PC-9 (cell line): ENCODE measurements at regions not wholly inside any gene's neighbourhood (a gene's known extent, or its start where the extent isn't known, plus 50 kb on each side); places are given as distances from the start of the nearest gene placed in this dataset.

Source experiments
- BruUV-seq: library from RNA; stranded (reverse); fragments of 400-500 nt; replicated peaks from 2 replicates; lab custom pipeline; 2021; lab: Mats Ljungman, UMichigan
- CTCF ChIA-PET: fragments of 300-600 bp; sonication (Branson Sonifier 250); formaldehyde crosslinking; loops from one replicate; lab custom pipeline; 2022; ENCODE audit warnings: antibody characterized with exemption; lab: Charles Lee
- POLR2A ChIA-PET: fragments of 300-600 bp; sonication (Branson Sonifier 250); formaldehyde crosslinking; loops from one replicate; lab custom pipeline; 2022; ENCODE audit warnings: antibody characterized with exemption; ENCODE audit not compliant: unreplicated experiment; lab: Charles Lee
- DNase-seq, 2 experiments: peaks; one replicate each; pipeline versions ENCODE4 v3.0.0 to v3.0.0-alpha.2; 2015 to 2022; ENCODE audit warnings: mixed read lengths in 1 of 2
- H2AFZ ChIP-seq: fragments of 200-600 bp; sonication (generic); 2 replicates; pipeline ENCODE4 v1.8.1; 2017; ENCODE audit warnings: antibody characterized with exemption
- H3F3A ChIP-seq: fragments of 200-600 bp; sonication (generic); 2 replicates; pipeline ENCODE4 v1.8.1; 2017; ENCODE audit warnings: antibody characterized with exemption, mild to moderate bottlenecking, low read depth; ENCODE audit not compliant: insufficient read depth
- H3K27ac ChIP-seq: fragments of 200-600 bp; sonication (generic); 2 replicates; pipeline ENCODE4 v1.6.1; 2016; ENCODE audit warnings: mixed run types
- H3K27me3 ChIP-seq: fragments of 200-600 bp; sonication (generic); 2 replicates; pipeline ENCODE4 v1.6.1; 2016; ENCODE audit warnings: low read depth, mixed run types; ENCODE audit not compliant: insufficient read depth
- H3K36me3 ChIP-seq: fragments of 200-600 bp; sonication (generic); 2 replicates; pipeline ENCODE4 v1.6.1; 2016; ENCODE audit warnings: low read depth, mixed run types
- H3K4me1 ChIP-seq: fragments of 200-600 bp; sonication (generic); replicated peaks from 2 replicates; pipeline ENCODE4 v1.6.1; 2016; ENCODE audit warnings: mixed run types; ENCODE audit not compliant: insufficient read depth
- H3K4me2 ChIP-seq: fragments of 200-600 bp; sonication (generic); 2 replicates; pipeline ENCODE4 v1.6.1; 2017; ENCODE audit warnings: mixed run types
- H3K4me3 ChIP-seq: fragments of 200-600 bp; sonication (generic); 2 replicates; pipeline ENCODE4 v1.6.1; 2016; ENCODE audit warnings: mixed run types
- H3K79me2 ChIP-seq: fragments of 200-600 bp; sonication (generic); 2 replicates; pipeline ENCODE4 v1.6.1; 2017; ENCODE audit warnings: low read depth, mixed run types
- H3K9me2 ChIP-seq: fragments of 200-600 bp; sonication (generic); 2 replicates; pipeline ENCODE4 v1.8.1; 2017; ENCODE audit warnings: mild to moderate bottlenecking; ENCODE audit not compliant: insufficient read depth
- H3K9me3 ChIP-seq: fragments of 200-600 bp; sonication (generic); 2 replicates; pipeline ENCODE4 v1.8.1; 2016; ENCODE audit warnings: low read depth; ENCODE audit not compliant: insufficient read depth
- H4K20me1 ChIP-seq: fragments of 200-600 bp; sonication (generic); 2 replicates; pipeline ENCODE4 v1.8.1; 2017; ENCODE audit not compliant: insufficient read depth
- CTCF ChIP-seq: fragments of 200-600 bp; sonication (generic); conservative IDR thresholded peaks from 2 replicates; pipeline ENCODE4 v1.6.1; 2017; ENCODE audit warnings: mixed run types, antibody characterized with exemption, mild to moderate bottlenecking, moderate library complexity
- EZH2 ChIP-seq: fragments of 200-600 bp; sonication (generic); IDR thresholded peaks from 2 replicates; pipeline ENCODE4 v1.8.0; 2017; ENCODE audit warnings: antibody characterized with exemption, low read depth
- intact Hi-C: fragments of 100-400 bp; cut with micrococcal nuclease; formaldehyde crosslinking; loops from one replicate; pipeline ENCODE4 v1.10.0; 2022; ENCODE audit not compliant: unreplicated experiment

- no peak overlapping the region for H3K4me2 ChIP-seq
- H3K4me3 ChIP-seq, result no peak overlapping the region
- H3K9me3 ChIP-seq, result no peaks in the 10 kb centered on the region
- H2AFZ ChIP-seq, result no peak overlapping the region
- no peak for DNase-seq
- no peaks in the 10 kb centered on the region for H3K4me1 ChIP-seq
- BruUV-seq, result no TSS peak
- H3F3A ChIP-seq, result no peaks in the 10 kb centered on the region
- H3K36me3 ChIP-seq, result no peaks in the 10 kb centered on the region
- H3K27me3 ChIP-seq, result no peaks in the 10 kb centered on the region
- no peaks in the 10 kb centered on the region for H4K20me1 ChIP-seq
- intact Hi-C loops, result no loop called here
- ChIA-PET CTCF (no interaction called here), POLR2A (no interaction called here)
- H3K9me2 ChIP-seq, result no peaks in the 10 kb centered on the region; the same call in 1 of the 2 replicates
- H3K79me2 ChIP-seq, result no peaks in the 10 kb centered on the region
- no peak overlapping the region for H3K27ac ChIP-seq
- TF ChIP-seq CTCF (no peak), EZH2 (no peak)
These were observed 369.8 kb upstream of the FAT3 start for GRCh38 chr11:91854780-91855179.

- Histone ChIP-seq H3K27me3 (no peaks in the 10 kb centered on the region), H3K4me1 (no peaks in the 10 kb centered on the region), H3K9me3 (no peaks in the 10 kb centered on the region), H3K27ac (no peak overlapping the region), H3K79me2 (no peaks in the 10 kb centered on the region), H3K4me3 (no peak overlapping the region), H3F3A (no peaks in the 10 kb centered on the region), H2AFZ (no peak overlapping the region), H3K9me2 (no peaks in the 10 kb centered on the region; the same call in 1 of the 2 replicates), H3K36me3 (no peaks in the 10 kb centered on the region), H4K20me1 (no peaks in the 10 kb centered on the region), H3K4me2 (no peak overlapping the region)
- no TSS peak for BruUV-seq
- POLR2A ChIA-PET, result no interaction called here
- DNase-seq, result no peak
- CTCF ChIA-PET, result no interaction called here
- no peak for TF ChIP-seq EZH2
- TF ChIP-seq CTCF, result no peak
- intact Hi-C loops, result no loop called here
These were observed 370.4 kb upstream of the FAT3 start for GRCh38 chr11:91854171-91854570.

GRCh38 chr11:91851908-91852307 lies 372.7 kb upstream of the FAT3 start:
- Histone ChIP-seq H3K9me3 (no peaks in the 10 kb centered on the region), H3K79me2 (no peaks in the 10 kb centered on the region), H3K4me1 (no peaks in the 10 kb centered on the region), H3K4me2 (no peak overlapping the region), H3K9me2 (no peaks in the 10 kb centered on the region), H3K36me3 (no peaks in the 10 kb centered on the region), H3K27ac (no peak overlapping the region), H3F3A (no peaks in the 10 kb centered on the region), H4K20me1 (no peaks in the 10 kb centered on the region), H3K27me3 (no peaks in the 10 kb centered on the region), H3K4me3 (no peak overlapping the region), H2AFZ (no peak overlapping the region)
- POLR2A ChIA-PET, result no interaction called here
- intact Hi-C loops, result no loop called here
- BruUV-seq, result no TSS peak
- TF ChIP-seq CTCF, result no peak
- TF ChIP-seq EZH2, result no peak
- DNase-seq, result no peak
- CTCF ChIA-PET, result no interaction called here
